NCI-H187 treated with DMSO at 0.1 percent for 48 hours (cell line): ENCODE measurements at regions not wholly inside any gene's neighbourhood (a gene's known extent, or its start where the extent isn't known, plus 50 kb on each side); places are given as distances from the start of the nearest gene placed in this dataset.

Experiments used
- DNase-seq: peaks from one replicate; lab custom pipeline; 2025; lab: John Stamatoyannopoulos, UW

- no peak for DNase-seq
These were observed 198.4 kb upstream of the NT5C1B start for GRCh38 chr2:18787726-18788125.

GRCh38 chr2:18784245-18784644 lies 194.9 kb upstream of the NT5C1B start:
- no peak for DNase-seq

GRCh38 chr2:18781541-18782280 lies 192.3 kb upstream of the NT5C1B start:
- no peak for DNase-seq

GRCh38 chr2:18777250-18777812 lies 188.0 kb upstream of the NT5C1B start:
- no peak for DNase-seq

- DNase-seq, result no peak
These were observed 181.8 kb upstream of the NT5C1B start for GRCh38 chr2:18771212-18771611.

GRCh38 chr2:18763338-18763737 lies 174.0 kb upstream of the NT5C1B start:
- no peak for DNase-seq

GRCh38 chr2:18762667-18763066 lies 173.3 kb upstream of the NT5C1B start:
- no peak for DNase-seq

- DNase-seq, result no peak
These were observed 164.9 kb upstream of the NT5C1B start for GRCh38 chr2:18754286-18754685.

GRCh38 chr2:18753722-18754121 lies 164.4 kb upstream of the NT5C1B start:
- DNase-seq, result no peak

GRCh38 chr2:18752667-18753422 lies 163.5 kb upstream of the NT5C1B start:
- no peak for DNase-seq

- no peak for DNase-seq
These were observed 162.7 kb upstream of the NT5C1B start for GRCh38 chr2:18752022-18752493.

- no peak for DNase-seq
These were observed 161.5 kb upstream of the NT5C1B start for GRCh38 chr2:18750672-18751554.

- DNase-seq, result peak; percentile 35
These were observed 160.7 kb upstream of the NT5C1B start for GRCh38 chr2:18749912-18750526.

GRCh38 chr2:18745431-18746272 lies 156.3 kb upstream of the NT5C1B start:
- no peak for DNase-seq

- no peak for DNase-seq
These were observed 152.7 kb upstream of the NT5C1B start for GRCh38 chr2:18741895-18742732.

- no peak for DNase-seq
These were observed 151.8 kb upstream of the NT5C1B start for GRCh38 chr2:18741191-18741590.

GRCh38 chr2:18740474-18740881 lies 151.1 kb upstream of the NT5C1B start:
- DNase-seq, result no peak

GRCh38 chr2:18731666-18732065 lies 142.3 kb upstream of the NT5C1B start:
- DNase-seq, result no peak

GRCh38 chr2:18724371-18725145 lies 135.2 kb upstream of the NT5C1B start:
- DNase-seq, result no peak
